Activated CD8-positive, alpha-beta T cell treated with anti-CD3 and anti-CD28 coated beads for 36 hours (primary cell): ENCODE measurements at regions not wholly inside any gene's neighbourhood (a gene's known extent, or its start where the extent isn't known, plus 50 kb on each side); places are given as distances from the start of the nearest gene placed in this dataset.

Source experiments
- ATAC-seq: fragments of 200-7000 bp; cut with Tn5 transposase; one replicate; pipeline ENCODE4 v1.10.0; 2021; ENCODE audit warnings: mild to moderate bottlenecking, moderate library complexity
- CTCF ChIA-PET: fragments of 350-600 bp; sonication (Branson Sonifier 250); formaldehyde crosslinking; loops from one replicate; lab custom pipeline; 2021; ENCODE audit warnings: antibody characterized with exemption; lab: Charles Lee
- POLR2A ChIA-PET: fragments of 350-600 bp; sonication (Branson Sonifier 250); formaldehyde crosslinking; loops from one replicate; lab custom pipeline; 2021; ENCODE audit warnings: antibody characterized with exemption; lab: Charles Lee
- DNase-seq: peaks from one replicate; pipeline ENCODE4 v3.0.0-alpha.2; 2020
- H3K27ac Mint-ChIP-seq: one replicate; pipeline ENCODE4 v1.8.0; 2021; ENCODE audit warnings: mild to moderate bottlenecking, mixed read lengths
- H3K27me3 Mint-ChIP-seq: one replicate; pipeline ENCODE4 v1.8.0; 2021; ENCODE audit warnings: mixed read lengths
- H3K36me3 Mint-ChIP-seq: one replicate; pipeline ENCODE4 v1.8.0; 2021; ENCODE audit warnings: low read depth, mixed read lengths
- H3K4me1 Mint-ChIP-seq: one replicate; pipeline ENCODE4 v1.8.0; 2021; ENCODE audit warnings: low read depth, mixed read lengths
- H3K4me3 Mint-ChIP-seq: one replicate; pipeline ENCODE4 v1.8.0; 2021; ENCODE audit warnings: mild to moderate bottlenecking, moderate library complexity, mixed read lengths
- H3K9me3 Mint-ChIP-seq: one replicate; pipeline ENCODE4 v1.8.0; 2021; ENCODE audit warnings: mixed read lengths
- intact Hi-C: fragments of 100-400 bp; cut with micrococcal nuclease; formaldehyde crosslinking; loops from one replicate; pipeline ENCODE4 v1.10.0; 2022
- TF ChIP-seq, protein P1 (sequence below): fragments of 200-600 bp; IDR thresholded peaks from one replicate; pipeline ENCODE4 v1.8.0; 2022; ENCODE audit warnings: antibody characterized with exemption, mild to moderate bottlenecking

DNA sequence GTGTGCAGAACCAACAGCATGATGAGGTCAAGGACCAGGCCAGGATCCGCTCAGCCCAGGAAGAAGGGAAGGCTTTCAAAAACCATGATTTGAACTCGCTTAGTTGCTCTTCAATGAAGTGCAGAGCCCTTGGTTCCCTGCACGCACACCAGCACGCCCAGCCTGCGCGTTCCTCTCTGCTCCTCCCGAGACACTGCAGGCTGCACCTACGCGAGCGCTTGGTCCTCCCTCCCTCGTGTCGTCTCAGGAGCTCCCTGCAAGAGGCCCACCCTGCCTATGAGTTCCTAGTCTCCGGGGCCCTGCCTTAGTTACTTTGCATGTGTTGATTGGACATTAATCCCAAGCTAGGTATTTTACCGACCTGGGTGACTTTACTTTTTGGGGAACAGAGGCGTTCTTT lies 132.9 kb upstream of the TNRC6C start:
- CTCF ChIA-PET: no interaction called here
- H3K27ac Mint-ChIP-seq: no peak overlapping the region
- no peak for ATAC-seq
- TF ChIP-seq, protein P1, sequence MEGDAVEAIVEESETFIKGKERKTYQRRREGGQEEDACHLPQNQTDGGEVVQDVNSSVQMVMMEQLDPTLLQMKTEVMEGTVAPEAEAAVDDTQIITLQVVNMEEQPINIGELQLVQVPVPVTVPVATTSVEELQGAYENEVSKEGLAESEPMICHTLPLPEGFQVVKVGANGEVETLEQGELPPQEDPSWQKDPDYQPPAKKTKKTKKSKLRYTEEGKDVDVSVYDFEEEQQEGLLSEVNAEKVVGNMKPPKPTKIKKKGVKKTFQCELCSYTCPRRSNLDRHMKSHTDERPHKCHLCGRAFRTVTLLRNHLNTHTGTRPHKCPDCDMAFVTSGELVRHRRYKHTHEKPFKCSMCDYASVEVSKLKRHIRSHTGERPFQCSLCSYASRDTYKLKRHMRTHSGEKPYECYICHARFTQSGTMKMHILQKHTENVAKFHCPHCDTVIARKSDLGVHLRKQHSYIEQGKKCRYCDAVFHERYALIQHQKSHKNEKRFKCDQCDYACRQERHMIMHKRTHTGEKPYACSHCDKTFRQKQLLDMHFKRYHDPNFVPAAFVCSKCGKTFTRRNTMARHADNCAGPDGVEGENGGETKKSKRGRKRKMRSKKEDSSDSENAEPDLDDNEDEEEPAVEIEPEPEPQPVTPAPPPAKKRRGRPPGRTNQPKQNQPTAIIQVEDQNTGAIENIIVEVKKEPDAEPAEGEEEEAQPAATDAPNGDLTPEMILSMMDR: no peak
- intact Hi-C loops: no loop called here
- no peaks in the 10 kb centered on the region for H3K27me3 Mint-ChIP-seq
- no peak overlapping the region for H3K4me3 Mint-ChIP-seq
- H3K4me1 Mint-ChIP-seq: peaks cover 17% of the 10 kb centered on the region
- DNase-seq: no peak
- POLR2A ChIA-PET: interaction anchor here (0.8 to 1.4 kb wide), 2 partner anchors 9 to 132 kb away, joined by 3 to 4 read pairs; partner anchors contain the start of gene TNRC6C
- no peaks in the 10 kb centered on the region for H3K9me3 Mint-ChIP-seq
- H3K36me3 Mint-ChIP-seq: no peaks in the 10 kb centered on the region

DNA sequence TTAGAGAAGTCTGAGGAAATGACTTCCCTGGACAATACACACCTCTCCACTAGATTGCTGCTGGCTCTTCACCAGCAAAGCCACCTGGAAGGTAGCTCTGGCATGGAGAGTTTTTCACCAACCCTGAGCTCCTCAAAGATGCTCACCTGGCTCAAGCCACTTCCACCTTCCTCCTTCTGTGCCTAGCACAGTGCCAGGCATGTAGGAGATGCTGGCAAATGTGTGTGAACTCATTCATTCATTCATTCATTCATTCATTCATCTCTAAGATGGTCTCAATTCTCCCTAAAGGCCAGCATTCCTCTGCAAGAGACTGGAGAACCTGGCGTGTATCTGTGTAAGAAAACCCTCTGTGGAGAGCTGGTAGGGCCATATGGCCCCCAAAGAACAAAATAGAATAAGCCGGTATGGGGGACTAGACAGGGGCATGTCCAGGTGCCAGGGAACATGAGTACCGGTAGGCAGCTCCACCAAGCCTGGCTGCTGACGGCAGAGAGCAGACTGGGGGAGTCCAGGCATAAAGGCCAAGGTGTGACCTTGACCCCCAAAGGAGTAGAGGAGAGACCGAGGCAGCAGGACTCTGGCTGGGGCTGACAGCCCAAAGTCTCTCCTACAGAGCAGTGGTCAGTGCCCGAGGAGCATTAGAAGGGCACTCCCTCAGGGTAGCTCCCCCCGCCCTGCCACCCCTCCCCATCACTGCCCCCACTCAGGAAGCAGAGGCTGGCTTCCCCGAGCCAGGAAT lies 132.2 kb upstream of the TNRC6C start:
- Mint-ChIP-seq H3K36me3 (no peaks in the 10 kb centered on the region), H3K4me3 (no peak overlapping the region), H3K4me1 (peaks cover 19% of the 10 kb centered on the region), H3K9me3 (no peaks in the 10 kb centered on the region), H3K27ac (no peak overlapping the region), H3K27me3 (no peaks in the 10 kb centered on the region)
- TF ChIP-seq, protein P1: no peak
- intact Hi-C loops: no loop called here
- ChIA-PET POLR2A (interaction anchor here (0.8 kb wide), 1 partner anchor 8 kb away, joined by 4 read pairs; no protein-coding TSS in a partner anchor), CTCF (no interaction called here)
- DNase-seq (no peak), ATAC-seq (no peak)

DNA sequence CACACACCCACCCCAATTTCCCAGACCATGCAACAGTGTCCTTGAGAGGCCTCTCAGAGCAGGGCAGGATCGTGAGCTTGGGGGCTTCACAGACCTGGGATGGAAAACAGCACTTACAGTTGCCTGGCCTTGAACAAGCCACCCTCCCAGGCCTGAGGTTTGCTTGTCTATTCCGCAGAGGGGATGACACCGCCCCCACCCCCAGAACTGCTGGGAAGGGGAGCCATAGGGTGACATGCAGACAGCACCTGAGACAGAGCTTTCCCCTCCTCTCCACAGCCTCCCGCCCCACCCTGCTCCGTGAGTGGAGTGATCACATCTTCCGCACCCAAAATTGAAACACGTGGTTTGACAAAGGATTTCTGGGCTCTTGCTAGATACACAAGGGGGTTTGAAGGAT lies 131.5 kb upstream of the TNRC6C start:
- ATAC-seq: no peak
- Mint-ChIP-seq H3K36me3 (no peaks in the 10 kb centered on the region), H3K27me3 (no peaks in the 10 kb centered on the region), H3K4me3 (no peak overlapping the region), H3K9me3 (no peaks in the 10 kb centered on the region), H3K4me1 (peaks cover 19% of the 10 kb centered on the region), H3K27ac (no peak overlapping the region)
- DNase-seq: no peak
- intact Hi-C loops: no loop called here
- CTCF ChIA-PET: no interaction called here
- POLR2A ChIA-PET: interaction anchor here (0.6 kb wide), 1 partner anchor 19 kb away, joined by 3 read pairs; no protein-coding TSS in a partner anchor
- TF ChIP-seq, protein P1: no peak

DNA sequence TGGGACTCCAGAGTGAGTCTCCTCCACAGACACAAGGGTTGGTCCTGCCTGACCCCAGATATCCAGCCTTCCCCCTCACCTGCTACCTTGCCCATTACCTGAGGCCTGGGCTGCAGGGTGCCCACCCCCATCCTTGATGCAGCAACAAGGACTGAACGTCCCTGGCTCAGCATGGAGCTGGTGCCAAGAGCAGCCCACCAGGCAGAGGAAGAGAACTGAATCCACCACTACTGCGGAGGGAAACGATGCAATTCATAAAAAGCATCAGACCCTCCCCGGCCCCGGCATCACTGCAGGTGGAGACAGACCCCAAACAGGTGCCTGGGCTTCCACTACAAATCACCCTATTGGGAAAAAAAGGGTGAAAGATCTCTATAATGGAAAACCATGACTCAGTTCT lies 131.0 kb upstream of the TNRC6C start:
- Mint-ChIP-seq H3K27ac (no peak overlapping the region), H3K36me3 (no peaks in the 10 kb centered on the region), H3K4me3 (no peak overlapping the region), H3K27me3 (no peaks in the 10 kb centered on the region), H3K4me1 (peaks cover 19% of the 10 kb centered on the region), H3K9me3 (no peaks in the 10 kb centered on the region)
- CTCF ChIA-PET: no interaction called here
- no peak for DNase-seq
- TF ChIP-seq, protein P1: no peak
- intact Hi-C loops: no loop called here
- POLR2A ChIA-PET: interaction anchor here (0.6 kb wide), 1 partner anchor 20 kb away, joined by 3 read pairs; no protein-coding TSS in a partner anchor
- ATAC-seq: no peak

DNA sequence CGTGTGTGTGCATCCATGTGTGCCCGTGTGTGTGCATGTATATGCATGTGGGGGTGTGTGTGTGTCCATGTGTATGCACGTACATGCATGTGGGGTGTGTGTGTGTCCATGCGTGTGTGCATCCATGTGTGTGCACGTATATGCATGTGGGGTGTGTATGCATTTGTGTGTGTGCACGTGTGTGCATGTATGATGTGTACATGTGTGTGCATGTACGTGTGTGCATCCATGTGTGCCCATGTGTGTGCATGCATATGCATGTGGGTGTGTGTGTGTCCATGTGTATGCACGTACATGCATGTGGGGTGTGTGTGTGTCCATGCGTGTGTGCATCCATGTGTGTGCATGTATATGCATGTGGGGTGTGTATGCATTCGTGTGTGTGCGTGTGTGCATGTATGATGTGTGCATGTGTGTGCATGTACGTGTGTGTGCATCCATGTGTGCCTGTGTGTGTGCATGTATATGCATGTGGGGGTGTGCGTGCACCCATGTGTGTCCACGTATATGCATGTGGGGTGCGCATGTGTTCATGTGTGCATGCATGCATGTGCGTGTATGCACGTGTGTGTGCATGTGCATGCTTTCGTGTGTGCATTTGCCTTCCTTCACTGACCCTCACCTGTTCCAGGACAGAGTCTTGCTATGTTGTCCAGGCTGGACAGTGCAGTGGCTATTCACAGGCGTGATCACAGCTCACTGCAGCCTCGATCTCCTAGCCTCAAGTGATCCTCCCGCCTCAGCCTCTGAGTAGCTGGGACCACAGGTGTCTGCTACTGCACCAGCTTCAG lies 129.6 kb upstream of the TNRC6C start:
- intact Hi-C loops: no loop called here
- POLR2A ChIA-PET: no interaction called here

More for the DNA sequence above, 129.6 kb upstream of the TNRC6C start:
- no peak overlapping the region for H3K4me3 Mint-ChIP-seq
- no peaks in the 10 kb centered on the region for H3K27me3 Mint-ChIP-seq
- H3K4me1 Mint-ChIP-seq: peaks cover 27% of the 10 kb centered on the region
- no peak for DNase-seq
- no peak for ATAC-seq
- TF ChIP-seq, protein P1: no peak
- H3K27ac Mint-ChIP-seq: no peak overlapping the region
- CTCF ChIA-PET: no interaction called here
- H3K36me3 Mint-ChIP-seq: no peaks in the 10 kb centered on the region
- H3K9me3 Mint-ChIP-seq: no peaks in the 10 kb centered on the region
